ENCODE measurements at regions not wholly inside any gene's neighbourhood (a gene's known extent, or its start where the extent isn't known, plus 50 kb on each side); places are given as distances from the start of the nearest gene placed in this dataset.

DNA sequence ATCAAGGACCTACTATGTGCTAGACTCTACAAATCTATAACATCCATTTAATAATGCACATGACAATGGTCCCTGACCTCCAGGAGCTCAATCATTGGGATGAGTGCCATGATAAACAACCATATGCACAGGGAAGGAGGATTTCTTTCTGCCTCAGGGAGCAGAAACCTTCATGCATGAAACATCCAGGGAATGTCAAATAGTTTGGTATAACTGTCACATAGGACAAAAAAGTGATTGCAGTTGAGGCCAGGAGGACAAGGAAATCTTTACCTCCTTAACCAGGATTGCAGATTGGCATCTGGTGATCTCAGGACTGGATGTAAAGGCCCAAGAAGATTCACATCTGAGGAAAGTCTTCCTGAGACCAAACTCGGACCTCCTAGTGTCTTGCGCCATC, 993.1 kb downstream of the KCNMA1 start:
- H2BK15ac ChIP-seq (ENCODE audit: low read depth, low read length), result no peak overlapping the region
- no peak overlapping the region for H2AK9ac ChIP-seq (replicated peaks; ENCODE audit: low read depth, low read length, poor library complexity)
- no peak overlapping the region for H4K5ac ChIP-seq (ENCODE audit: low read depth, low read length)
- WGBS, 2 experiments (ENCODE audit: extremely low coverage in 2 of 2, insufficient read length in 1 of 2), result no CpG with 5 or more reads among the region's 2 CpGs
- TF ChIP-seq MXI1 (IDR thresholded peaks at IDR 0.05; ENCODE audit: borderline replicate concordance, low read depth, low read length), result no peak
- no peak for TF ChIP-seq NFE2L2 (IDR thresholded peaks at IDR 0.05; ENCODE audit: low read depth, low read length)
- TF ChIP-seq CTCF (conservative IDR thresholded peaks at IDR 0.05; ENCODE audit: low read depth, low read length), result no peak
- TF ChIP-seq RAD21 (IDR thresholded peaks at IDR 0.05; ENCODE audit: low read length), result no peak
- no peak for TF ChIP-seq MAZ (IDR thresholded peaks at IDR 0.05; ENCODE audit: borderline replicate concordance, low read depth, low read length)
- no peak for TF ChIP-seq POLR2A (IDR thresholded peaks at IDR 0.05; ENCODE audit: low read depth, low read length)
- TF ChIP-seq, protein P1, sequence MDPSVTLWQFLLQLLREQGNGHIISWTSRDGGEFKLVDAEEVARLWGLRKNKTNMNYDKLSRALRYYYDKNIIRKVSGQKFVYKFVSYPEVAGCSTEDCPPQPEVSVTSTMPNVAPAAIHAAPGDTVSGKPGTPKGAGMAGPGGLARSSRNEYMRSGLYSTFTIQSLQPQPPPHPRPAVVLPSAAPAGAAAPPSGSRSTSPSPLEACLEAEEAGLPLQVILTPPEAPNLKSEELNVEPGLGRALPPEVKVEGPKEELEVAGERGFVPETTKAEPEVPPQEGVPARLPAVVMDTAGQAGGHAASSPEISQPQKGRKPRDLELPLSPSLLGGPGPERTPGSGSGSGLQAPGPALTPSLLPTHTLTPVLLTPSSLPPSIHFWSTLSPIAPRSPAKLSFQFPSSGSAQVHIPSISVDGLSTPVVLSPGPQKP (IDR thresholded peaks at IDR 0.05; ENCODE audit: borderline replicate concordance, low read depth, low read length), result no peak
- no peak for TF ChIP-seq RCOR1 (IDR thresholded peaks at IDR 0.05; ENCODE audit: insufficient replicate concordance, low read length)
- no peak overlapping the region for H2BK5ac ChIP-seq (ENCODE audit: low read depth, low read length, poor library complexity, severe bottlenecking)
- no peaks in the 10 kb centered on the region for H3K9me3 ChIP-seq (ENCODE audit: control insufficient read depth, insufficient read depth, low read length)
- CTCF ChIA-PET, result no interaction called here
- intact Hi-C loops (cut with micrococcal nuclease) (loop anchor here (5.0 kb wide), 1 partner anchor 392 kb away; no protein-coding TSS in a partner anchor), in situ Hi-C loops (cut with MboI; ENCODE audit: low sequenced_read_pairs) (no loop called here), dilution Hi-C loops (cut with HindIII; ENCODE audit: low sequenced_read_pairs, unreplicated experiment) (no loop called here)
- H3K27me3 ChIP-seq (ENCODE audit: control insufficient read depth, insufficient read depth, low read length), result no peaks in the 10 kb centered on the region
- no peak overlapping the region for H4K8ac ChIP-seq (ENCODE audit: low read depth in 2 of 2, low read length in 2 of 2)
- no peaks in the 10 kb centered on the region for H3K36me3 ChIP-seq (ENCODE audit: control insufficient read depth, insufficient read depth, low read length)
- H3K4me1 ChIP-seq (ENCODE audit: control insufficient read depth, insufficient read depth, low read length), result peaks cover 21% of the 10 kb centered on the region
- no peak overlapping the region for H3K4me2 ChIP-seq (ENCODE audit: low read depth, low read length)
- no peak overlapping the region for H2AK5ac ChIP-seq (ENCODE audit: low read depth, low read length)
- POLR2A ChIA-PET (ENCODE audit: unreplicated experiment), result no interaction called here
- BruUV-seq (replicated peaks), result no TSS peak
- H3K4ac ChIP-seq (ENCODE audit: low read depth, low read length), result no peak overlapping the region
- DNase-seq (no peak), ATAC-seq (ENCODE audit: low read depth) (no peak)
- H3K56ac ChIP-seq (ENCODE audit: extremely low read depth, insufficient read depth, low read length), result no peak overlapping the region
- H4K91ac ChIP-seq (ENCODE audit: insufficient read depth, low read depth, low read length), result no peak overlapping the region
- H2AFZ ChIP-seq (replicated peaks; ENCODE audit: low read length, poor library complexity), result no peak overlapping the region
- no peak overlapping the region for H3K4me3 ChIP-seq (ENCODE audit: insufficient read depth, low read depth, low read length)
- peak overlapping the region; percentile 16; the same call in 1 of the 2 replicates for H3K18ac ChIP-seq (ENCODE audit: low read depth, low read length)
- H2BK120ac ChIP-seq (ENCODE audit: low read depth, low read length), result no peak overlapping the region
- no peaks in the 10 kb centered on the region for H4K20me1 ChIP-seq (ENCODE audit: insufficient read depth, low read length)
- H3K27ac ChIP-seq (ENCODE audit: insufficient read depth, low read length), result no peak overlapping the region
- H3K79me1 ChIP-seq (ENCODE audit: low read depth in 1 of 2, low read length in 2 of 2), result no peaks in the 10 kb centered on the region
- no peak overlapping the region for H3K9ac ChIP-seq (ENCODE audit: low read depth, low read length)
- no peak overlapping the region for H3K14ac ChIP-seq (replicated peaks; ENCODE audit: low read depth, low read length)
- no peaks in the 10 kb centered on the region for H3K9me1 ChIP-seq (ENCODE audit: insufficient read depth, low read length)
- no peak overlapping the region for H3K23ac ChIP-seq (ENCODE audit: low read depth, low read length)
- no peak overlapping the region for H2BK20ac ChIP-seq (ENCODE audit: low read depth, low read length)
